ENCODE measurements at regions not wholly inside any gene's neighbourhood (a gene's known extent, or its start where the extent isn't known, plus 50 kb on each side); places are given as distances from the start of the nearest gene placed in this dataset.
"Not testable (repeated sequence)": the region's sequence is repeated elsewhere in the genome, so short reads cannot be mapped to it uniquely, and the experiment has no call there.

DNA sequence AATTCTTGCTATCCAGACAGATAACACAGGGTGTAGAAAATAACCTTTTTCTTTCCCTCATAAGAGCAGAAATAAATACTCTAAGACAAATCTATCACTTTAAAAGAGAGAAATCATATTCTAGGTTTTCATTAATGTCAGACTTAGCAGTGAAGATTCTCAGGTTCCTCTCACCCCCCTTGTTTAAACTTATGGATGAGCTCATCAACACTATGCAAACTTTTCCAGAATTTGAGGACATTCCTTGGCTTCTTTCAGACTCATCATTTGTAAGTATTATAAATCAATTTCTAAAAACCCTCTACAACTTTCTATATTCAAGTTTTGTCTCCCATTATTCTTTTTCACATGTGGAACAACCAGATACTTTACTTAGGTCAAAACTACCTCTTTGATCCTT is 374.9 kb upstream of the TRPC7 start:
- no peak for DNase-seq (ENCODE audit: low read depth)

- not testable (repeated sequence) for DNase-seq (ENCODE audit: low read depth)
These were observed 373.9 kb upstream of the TRPC7 start for GRCh38 chr5:136739271-136739670.

- no peak for DNase-seq (ENCODE audit: low read depth)
These were observed 373.5 kb upstream of the TRPC7 start for GRCh38 chr5:136738829-136739228.

GRCh38 chr5:136736021-136736420 is 370.7 kb upstream of the TRPC7 start:
- DNase-seq (ENCODE audit: low read depth): no peak

DNA sequence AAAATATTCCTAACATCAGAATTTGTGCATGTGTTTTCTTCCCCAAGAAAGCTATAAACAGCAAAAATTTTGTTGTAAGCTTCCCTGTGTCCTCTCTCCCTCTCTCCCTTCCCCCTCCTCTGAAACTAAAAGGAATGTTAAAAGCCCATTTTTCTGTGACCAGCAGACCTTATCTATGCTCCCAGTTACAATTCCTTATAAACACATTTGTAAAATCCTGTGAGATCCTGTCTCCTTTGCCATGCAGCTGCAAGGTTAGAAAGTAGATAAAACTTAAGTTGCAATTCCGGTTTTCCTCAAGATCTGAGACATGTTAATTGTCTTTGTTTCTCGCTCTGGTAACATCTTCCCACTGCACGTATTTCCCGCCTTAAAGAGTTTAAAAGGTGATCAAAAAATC is 370.3 kb upstream of the TRPC7 start:
- not testable (repeated sequence) for DNase-seq (ENCODE audit: low read depth)

- DNase-seq (ENCODE audit: low read depth): no peak
These were observed 369.3 kb upstream of the TRPC7 start for GRCh38 chr5:136734628-136735027.

- no peak for DNase-seq (ENCODE audit: low read depth)
These were observed 367.4 kb upstream of the TRPC7 start for GRCh38 chr5:136732751-136733150.

- no peak for DNase-seq (ENCODE audit: low read depth)
These were observed 366.0 kb upstream of the TRPC7 start for GRCh38 chr5:136731241-136731900.

- DNase-seq (ENCODE audit: low read depth): no peak
These were observed 365.1 kb upstream of the TRPC7 start for GRCh38 chr5:136730426-136730825.

GRCh38 chr5:136729901-136730355 is 364.6 kb upstream of the TRPC7 start:
- DNase-seq (ENCODE audit: low read depth): no peak

- no peak for DNase-seq (ENCODE audit: low read depth)
These were observed 361.2 kb upstream of the TRPC7 start for GRCh38 chr5:136726506-136726905.

DNA sequence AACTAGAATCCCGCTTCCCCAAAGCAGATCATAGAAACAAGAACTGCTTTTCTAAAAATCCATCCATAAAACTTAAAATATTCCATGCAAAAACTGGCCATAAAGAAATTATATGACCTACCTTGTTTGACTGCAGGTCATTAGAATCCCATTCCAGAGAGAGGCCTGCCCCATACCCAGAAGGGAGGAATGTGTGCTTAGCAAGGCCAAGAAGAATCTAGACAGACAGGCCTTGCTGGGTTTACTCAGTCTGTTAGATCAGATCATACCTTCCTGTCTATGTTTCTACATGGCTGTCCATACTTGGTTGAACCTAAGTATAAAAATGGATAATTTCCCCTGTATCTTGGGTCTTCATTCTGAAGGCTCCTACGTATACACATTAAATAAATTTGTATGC is 358.8 kb upstream of the TRPC7 start:
- DNase-seq (ENCODE audit: low read depth): no peak

GRCh38 chr5:136722581-136722980 is 357.2 kb upstream of the TRPC7 start:
- no peak for DNase-seq (ENCODE audit: low read depth)

DNA sequence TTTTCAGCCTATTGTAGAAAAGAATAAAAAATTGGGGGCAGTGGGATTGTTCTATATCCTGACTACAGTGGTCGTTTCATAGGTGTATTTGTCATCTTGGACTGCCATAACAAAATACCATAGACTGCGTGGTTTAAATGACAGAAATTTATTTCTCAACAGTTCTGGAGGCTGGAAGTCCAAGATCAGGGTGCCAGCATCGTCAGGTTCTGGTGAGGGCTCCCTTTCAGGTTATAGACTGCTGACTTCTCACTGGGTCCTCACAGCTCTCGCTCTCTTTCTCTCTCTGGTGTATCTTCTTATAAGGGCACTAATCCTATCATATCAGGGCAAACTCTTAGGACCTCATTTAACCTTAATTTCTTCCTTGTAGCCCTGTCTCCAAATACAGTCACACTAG is 356.7 kb upstream of the TRPC7 start:
- no peak for DNase-seq (ENCODE audit: low read depth)

- DNase-seq (ENCODE audit: low read depth): no peak
These were observed 355.3 kb upstream of the TRPC7 start for GRCh38 chr5:136720674-136721073.

DNA sequence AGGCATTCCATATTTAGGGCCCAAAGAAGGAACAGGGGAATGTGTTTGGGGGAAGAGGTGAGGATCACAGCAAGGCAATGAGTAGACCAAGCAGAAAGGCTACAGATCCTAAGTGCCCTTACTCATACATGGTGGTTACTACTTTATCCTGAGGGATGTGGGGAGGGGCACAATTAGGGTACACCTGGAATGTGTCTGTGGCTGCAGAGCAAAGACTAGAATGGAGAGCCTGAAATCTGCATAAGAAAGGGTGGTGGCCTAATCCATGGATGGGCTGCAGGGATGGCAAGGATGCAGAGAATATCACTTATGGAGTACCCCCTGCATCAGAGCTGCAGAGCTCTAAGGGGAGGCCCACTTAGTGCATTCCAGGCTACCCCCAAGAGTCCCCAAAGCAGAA is 352.6 kb upstream of the TRPC7 start:
- no peak for DNase-seq (ENCODE audit: low read depth)

DNA sequence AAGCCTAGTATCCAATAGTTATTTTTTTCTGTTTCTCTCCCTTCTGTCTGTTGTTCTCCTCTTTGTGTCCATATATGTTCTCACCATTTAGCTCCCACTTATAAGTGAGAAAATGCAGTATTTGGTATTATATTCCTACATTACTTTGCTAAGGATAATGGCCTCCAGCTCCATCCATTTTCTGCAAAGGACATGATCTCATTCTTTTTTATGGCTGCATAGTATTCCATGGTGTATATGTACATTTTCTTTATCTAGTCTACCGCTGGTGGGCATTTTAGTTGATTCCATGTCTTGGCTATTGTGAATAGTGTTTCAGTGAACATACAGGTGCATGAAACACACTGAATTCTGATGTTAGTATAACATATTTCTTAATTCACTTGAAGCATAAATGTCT is 348.9 kb upstream of the TRPC7 start:
- DNase-seq (ENCODE audit: low read depth): no peak

DNA sequence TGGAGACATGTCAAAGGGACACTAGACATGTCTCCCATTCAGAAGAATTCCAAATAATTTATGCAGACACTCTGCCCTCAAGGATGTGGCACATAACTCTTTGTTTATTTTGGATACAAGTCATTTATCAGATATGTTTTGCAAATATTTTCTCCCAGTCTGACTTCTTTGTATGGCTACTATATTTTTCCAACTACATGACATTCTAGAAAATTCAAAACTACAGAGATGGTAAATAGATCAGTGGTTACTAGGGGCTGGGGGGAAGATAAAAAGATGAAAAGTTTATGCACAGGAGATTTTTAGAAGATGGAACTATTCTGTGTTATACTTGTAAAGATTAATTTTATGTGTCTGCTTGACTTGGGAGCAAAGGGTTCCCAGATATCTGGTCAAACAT is 347.3 kb upstream of the TRPC7 start:
- no peak for DNase-seq (ENCODE audit: low read depth)

- no peak for DNase-seq (ENCODE audit: low read depth)
These were observed 345.5 kb upstream of the TRPC7 start for GRCh38 chr5:136710834-136711233.

GRCh38 chr5:136703706-136704105 is 338.4 kb upstream of the TRPC7 start:
- no peak for DNase-seq (ENCODE audit: low read depth)

DNA sequence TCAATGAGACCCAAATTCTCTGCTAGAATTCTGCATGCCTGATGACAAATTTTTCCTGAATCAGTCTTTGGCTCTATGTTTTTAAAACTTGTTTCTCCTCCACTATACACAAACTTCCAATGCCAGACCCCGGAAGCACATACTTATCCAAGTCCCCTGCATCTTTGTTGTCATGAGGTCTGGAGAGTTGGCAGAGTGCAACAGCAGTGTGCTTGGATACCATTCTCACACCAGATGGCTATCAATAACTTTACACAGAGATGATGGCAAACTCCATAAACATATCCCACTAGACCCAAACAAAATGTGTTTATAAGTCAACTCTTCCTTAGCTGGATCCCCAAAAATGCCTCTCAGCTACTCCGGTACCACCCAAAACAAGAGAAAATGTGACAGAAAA is 337.7 kb upstream of the TRPC7 start:
- no peak for DNase-seq (ENCODE audit: low read depth)

GRCh38 chr5:136701191-136701590 is 335.8 kb upstream of the TRPC7 start:
- DNase-seq (ENCODE audit: low read depth): no peak

- no peak for DNase-seq (ENCODE audit: low read depth)
These were observed 334.3 kb upstream of the TRPC7 start for GRCh38 chr5:136699651-136700050.

- DNase-seq (ENCODE audit: low read depth): no peak
These were observed 333.6 kb upstream of the TRPC7 start for GRCh38 chr5:136698970-136699369.

GRCh38 chr5:136694258-136694657 is 328.9 kb upstream of the TRPC7 start:
- no peak for DNase-seq (ENCODE audit: low read depth)
